ENCODE measurements at regions not wholly inside any gene's neighbourhood (a gene's known extent, or its start where the extent isn't known, plus 50 kb on each side); places are given as distances from the start of the nearest gene placed in this dataset.

- peak; percentile 14 for DNase-seq
- Mint-ChIP-seq H3K4me1 (peaks cover 18% of the 10 kb centered on the region), H3K36me3 (no peaks in the 10 kb centered on the region), H3K27me3 (no peaks in the 10 kb centered on the region), H3K9me3 (no peaks in the 10 kb centered on the region), H3K27ac (no peak overlapping the region), H3K4me3 (no peak overlapping the region)
These were observed 59.7 kb upstream of the NAP1L1 start for GRCh38 chr12:76144245-76144549.

DNA sequence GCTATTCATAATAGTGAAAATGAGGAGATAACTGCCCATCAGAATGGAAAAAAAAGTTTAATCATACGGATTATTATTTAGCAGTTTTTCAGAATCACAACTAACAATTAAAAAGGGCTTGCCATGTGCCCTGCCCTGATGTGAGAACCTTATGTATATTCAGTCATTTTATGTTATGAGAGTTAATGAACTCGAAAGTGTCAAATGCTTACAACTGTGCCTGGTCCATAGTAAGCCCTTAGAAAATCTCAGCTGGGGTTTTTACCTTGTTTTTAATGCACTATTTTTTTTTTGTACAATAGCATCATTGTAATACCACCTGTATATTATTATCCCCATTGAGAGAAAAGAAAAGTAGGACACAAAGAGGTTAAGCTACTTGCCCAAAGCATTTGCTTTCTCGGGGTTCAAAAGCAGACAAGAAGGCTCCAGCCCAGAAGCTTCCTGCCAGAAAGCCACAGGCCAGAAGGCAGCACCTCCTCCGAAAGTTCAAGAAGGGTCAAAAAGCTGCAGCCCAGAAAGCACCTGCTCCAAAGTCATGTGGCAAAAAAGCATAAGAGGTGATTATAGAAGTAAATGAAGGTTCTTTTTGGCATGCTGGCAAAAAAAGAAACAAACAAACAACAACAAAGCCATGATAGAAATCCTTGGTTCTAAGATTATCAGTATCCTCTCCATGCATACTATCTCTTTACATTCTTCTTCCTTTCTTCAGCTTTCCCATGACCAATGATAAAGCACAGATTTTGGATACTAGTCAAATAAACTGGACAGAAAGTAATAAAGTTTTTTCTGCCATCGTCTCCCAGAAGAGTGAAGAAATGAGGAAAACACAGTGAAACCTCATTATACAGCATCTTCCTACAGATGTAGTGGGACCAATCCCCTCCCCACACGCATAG is 59.1 kb upstream of the NAP1L1 start:
- H3K27me3 Mint-ChIP-seq, result no peaks in the 10 kb centered on the region
- no peaks in the 10 kb centered on the region for H3K9me3 Mint-ChIP-seq
- no peak overlapping the region for H3K27ac Mint-ChIP-seq
- peaks cover 18% of the 10 kb centered on the region for H3K4me1 Mint-ChIP-seq
- no peak for DNase-seq
- no peaks in the 10 kb centered on the region for H3K36me3 Mint-ChIP-seq
- no peak overlapping the region for H3K4me3 Mint-ChIP-seq

- Mint-ChIP-seq H3K27ac (no peak overlapping the region), H3K27me3 (no peaks in the 10 kb centered on the region), H3K9me3 (peaks cover 3% of the 10 kb centered on the region), H3K4me1 (peaks cover 18% of the 10 kb centered on the region), H3K4me3 (no peak overlapping the region), H3K36me3 (no peaks in the 10 kb centered on the region)
- no peak for DNase-seq
These were observed 57.8 kb upstream of the NAP1L1 start for GRCh38 chr12:76142305-76142704.

GRCh38 chr12:76138656-76139055 is 54.2 kb upstream of the NAP1L1 start:
- no peaks in the 10 kb centered on the region for H3K27me3 Mint-ChIP-seq
- DNase-seq, result no peak
- H3K4me1 Mint-ChIP-seq, result peaks cover 8% of the 10 kb centered on the region
- no peaks in the 10 kb centered on the region for H3K36me3 Mint-ChIP-seq
- no peak overlapping the region for H3K27ac Mint-ChIP-seq
- no peak overlapping the region for H3K4me3 Mint-ChIP-seq
- H3K9me3 Mint-ChIP-seq, result peaks cover 3% of the 10 kb centered on the region

- DNase-seq, result no peak
- Mint-ChIP-seq H3K36me3 (no peaks in the 10 kb centered on the region), H3K4me3 (no peak overlapping the region), H3K27ac (no peak overlapping the region), H3K27me3 (no peaks in the 10 kb centered on the region), H3K4me1 (no peaks in the 10 kb centered on the region), H3K9me3 (peaks cover 3% of the 10 kb centered on the region)
These were observed 53.1 kb upstream of the NAP1L1 start for GRCh38 chr12:76137606-76138005.

DNA sequence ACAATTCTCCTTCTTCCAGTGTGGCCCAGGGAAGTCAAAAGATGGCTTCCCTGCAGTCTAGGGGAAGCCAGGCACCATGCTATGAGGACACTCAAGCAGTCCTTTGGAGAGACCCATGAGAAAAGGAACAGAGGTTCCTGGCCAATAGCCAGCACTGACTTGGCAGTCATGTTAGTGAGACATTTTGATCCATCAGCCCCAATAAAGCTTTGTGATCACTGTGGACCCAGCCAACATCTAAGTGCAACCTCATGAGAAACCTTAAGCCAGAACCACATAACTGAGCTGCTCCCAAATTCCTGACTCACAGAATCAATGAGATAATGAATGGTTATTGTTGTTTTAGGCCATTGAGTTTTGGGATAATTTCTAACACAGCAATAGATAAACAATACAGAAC is 51.0 kb upstream of the NAP1L1 start:
- Mint-ChIP-seq H3K36me3 (no peaks in the 10 kb centered on the region), H3K27me3 (no peaks in the 10 kb centered on the region), H3K4me3 (no peak overlapping the region), H3K9me3 (peaks cover 3% of the 10 kb centered on the region), H3K4me1 (no peaks in the 10 kb centered on the region), H3K27ac (no peak overlapping the region)
- no peak for DNase-seq

Measured in activated naive CD8-positive, alpha-beta T cell treated with anti-CD3 and anti-CD28 coated beads for 36 hours (primary cell).